Muscle of leg (tissue), 3 donors: ENCODE measurements at regions not wholly inside any gene's neighbourhood (a gene's known extent, or its start where the extent isn't known, plus 50 kb on each side); places are given as distances from the start of the nearest gene placed in this dataset.

Experiments used
- DNase-seq: peaks from one replicate; pipeline ENCODE4 v3.0.0; 2013
- H3K27ac ChIP-seq: one replicate; pipeline ENCODE4 v1.5.1; 2013; ENCODE audit warnings: mild to moderate bottlenecking, low read length, control low read depth
- H3K27me3 ChIP-seq: one replicate; pipeline ENCODE4 v1.6.1; 2013; ENCODE audit warnings: low read length; ENCODE audit not compliant: control insufficient read depth, insufficient read depth
- H3K36me3 ChIP-seq: one replicate; pipeline ENCODE4 v1.6.1; 2013; ENCODE audit warnings: low read length; ENCODE audit not compliant: control insufficient read depth, insufficient read depth
- H3K4me1 ChIP-seq: one replicate; pipeline ENCODE4 v1.6.1; 2013; ENCODE audit warnings: low read length; ENCODE audit not compliant: control insufficient read depth, insufficient read depth
- H3K4me3 ChIP-seq: one replicate; pipeline ENCODE4 v1.5.1; 2013; ENCODE audit warnings: low read length, control low read depth
- H3K9me3 ChIP-seq: replicated peaks from 2 replicates; pipeline ENCODE4 v1.6.1; 2013; ENCODE audit warnings: low read depth, low read length; ENCODE audit not compliant: control insufficient read depth
- WGBS: methylation state at CpG from one replicate; pipeline ENCODE4 v1.1.5; 2013; ENCODE audit warnings: missing lambda C conversion rate; ENCODE audit not compliant: insufficient coverage; 5-methylcytosine and 5-hydroxymethylcytosine counted together

DNA sequence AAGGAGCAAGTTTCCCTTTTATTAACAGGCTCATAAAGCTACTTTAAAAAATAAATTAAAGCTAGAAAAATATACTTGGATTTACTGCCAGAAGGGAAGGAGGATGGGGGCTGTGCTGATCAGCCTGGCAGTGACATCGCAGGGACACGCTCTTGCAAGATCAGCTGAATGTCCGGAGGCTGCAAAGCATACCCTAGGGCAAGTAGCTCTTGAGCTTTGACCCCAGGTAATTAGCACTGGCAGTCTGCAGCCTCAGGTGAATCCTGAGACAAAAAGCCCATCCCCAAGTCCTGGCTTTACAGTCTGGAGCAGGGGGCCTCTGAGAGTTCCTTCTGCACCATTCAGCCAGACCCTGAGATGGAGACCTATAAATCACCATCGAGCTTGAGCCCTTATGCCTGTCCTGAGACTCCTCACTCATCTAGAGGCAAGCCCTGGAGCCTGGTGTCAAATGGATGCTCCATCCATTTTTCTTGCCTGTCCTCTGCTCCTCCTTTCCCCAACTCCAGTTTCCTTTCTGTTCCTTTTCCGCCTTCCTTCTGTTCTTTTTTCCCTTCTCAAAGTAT lies 131.7 kb downstream of the TMEM114 start:
- H3K4me3 ChIP-seq, result no peak overlapping the region
- no peaks in the 10 kb centered on the region for H3K4me1 ChIP-seq
- no peaks in the 10 kb centered on the region for H3K9me3 ChIP-seq
- 44% methylated on average over 5 of the region's 5 CpGs for WGBS
- no peaks in the 10 kb centered on the region for H3K36me3 ChIP-seq
- no peak for DNase-seq
- no peaks in the 10 kb centered on the region for H3K27me3 ChIP-seq
- no peak overlapping the region for H3K27ac ChIP-seq

DNA sequence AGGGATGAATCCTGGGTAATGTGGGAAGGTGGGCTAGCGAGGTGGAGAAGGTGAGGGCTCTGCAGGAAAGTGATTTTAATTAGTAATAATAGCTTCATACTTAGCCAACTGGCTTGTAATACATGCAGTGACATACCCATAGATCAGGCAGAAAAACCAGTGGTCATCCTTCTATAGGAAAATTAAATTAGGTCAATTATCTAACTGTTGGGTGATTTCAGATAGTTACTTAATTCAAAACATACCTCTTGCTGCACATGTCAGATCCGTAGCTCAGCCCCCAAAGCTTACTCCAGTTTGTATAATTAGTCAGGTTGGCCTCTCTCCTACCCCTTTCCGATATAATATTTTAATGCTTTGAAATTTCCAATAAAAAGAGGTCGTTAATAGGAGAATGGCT lies 137.0 kb downstream of the TMEM114 start:
- Histone ChIP-seq H3K27ac (no peak overlapping the region), H3K27me3 (no peaks in the 10 kb centered on the region), H3K36me3 (no peaks in the 10 kb centered on the region), H3K4me1 (no peaks in the 10 kb centered on the region), H3K9me3 (no peaks in the 10 kb centered on the region), H3K4me3 (no peak overlapping the region)
- no CpG with 5 or more reads among the region's 4 CpGs for WGBS
- no peak for DNase-seq

DNA sequence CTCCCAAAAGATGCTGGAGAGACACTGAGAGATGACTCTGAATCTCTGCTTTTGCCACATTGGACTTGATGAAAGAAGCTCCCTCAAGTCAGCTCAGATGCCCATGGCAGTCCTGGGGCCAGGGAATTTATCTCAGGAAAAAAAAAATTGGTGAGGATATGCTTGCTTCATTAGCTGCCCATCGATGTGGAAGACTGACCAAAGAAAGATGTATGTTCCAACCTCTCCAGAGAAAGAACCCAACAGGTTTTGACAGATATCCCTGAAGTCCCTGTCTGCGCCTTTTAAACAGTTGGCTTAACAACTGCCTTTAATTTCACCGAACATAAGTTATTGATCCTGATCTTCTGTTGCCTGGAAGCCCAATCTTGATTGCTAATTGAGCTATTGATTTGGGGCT lies 137.4 kb downstream of the TMEM114 start:
- no peak overlapping the region for H3K27ac ChIP-seq
- 90% methylated on average over 2 of the region's 3 CpGs for whole genome bisulfite sequencing
- H3K4me3 ChIP-seq, result no peak overlapping the region

DNA sequence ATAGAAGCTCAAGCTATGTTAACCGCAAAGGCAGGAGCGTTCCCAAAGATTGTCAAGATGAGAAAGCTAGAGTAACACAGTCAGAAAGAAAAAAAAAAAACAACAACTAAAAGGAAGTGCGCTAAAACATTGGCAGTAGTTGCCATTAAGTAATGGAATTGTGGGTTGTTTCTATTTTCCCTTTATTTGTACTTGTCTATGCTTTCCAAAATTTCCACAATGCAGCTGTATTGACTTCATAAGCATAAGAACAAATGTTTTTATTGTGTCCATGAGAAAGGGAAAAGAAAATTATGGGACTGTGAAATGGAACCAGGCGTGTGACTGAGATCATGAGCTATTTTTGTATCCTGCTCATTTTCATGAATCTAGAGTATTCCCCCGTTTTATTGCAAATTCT lies 153.4 kb downstream of the TMEM114 start:
- WGBS, result no CpG with 5 or more reads among the region's 5 CpGs
- H3K4me3 ChIP-seq, result no peak overlapping the region
- no peaks in the 10 kb centered on the region for H3K27me3 ChIP-seq
- DNase-seq, result peak; percentile 95
- peak overlapping the region; percentile 75 for H3K27ac ChIP-seq
- no peaks in the 10 kb centered on the region for H3K36me3 ChIP-seq
- H3K4me1 ChIP-seq, result no peaks in the 10 kb centered on the region
- no peaks in the 10 kb centered on the region for H3K9me3 ChIP-seq

More for the DNA sequence above, 137.4 kb downstream of the TMEM114 start:
- Histone ChIP-seq H3K27me3 (no peaks in the 10 kb centered on the region), H3K36me3 (no peaks in the 10 kb centered on the region), H3K9me3 (no peaks in the 10 kb centered on the region), H3K4me1 (no peaks in the 10 kb centered on the region)
- DNase-seq, result no peak

GRCh38 chr16:8431783-8432182 lies 158.5 kb downstream of the TMEM114 start:
- no peak for DNase-seq
- 83% methylated on average over 1 of the region's 1 CpG for WGBS
- Histone ChIP-seq H3K4me1 (no peaks in the 10 kb centered on the region), H3K27me3 (no peaks in the 10 kb centered on the region), H3K27ac (no peak overlapping the region), H3K9me3 (no peaks in the 10 kb centered on the region), H3K4me3 (no peak overlapping the region), H3K36me3 (no peaks in the 10 kb centered on the region)

GRCh38 chr16:8430401-8430800 lies 159.9 kb downstream of the TMEM114 start:
- H3K4me1 ChIP-seq, result no peaks in the 10 kb centered on the region
- no peak overlapping the region for H3K27ac ChIP-seq
- no peak for DNase-seq
- 79% methylated on average over 3 of the region's 3 CpGs for WGBS
- H3K9me3 ChIP-seq, result no peaks in the 10 kb centered on the region
- no peak overlapping the region for H3K4me3 ChIP-seq
- no peaks in the 10 kb centered on the region for H3K36me3 ChIP-seq
- no peaks in the 10 kb centered on the region for H3K27me3 ChIP-seq

- Histone ChIP-seq H3K27me3 (no peaks in the 10 kb centered on the region), H3K4me3 (no peak overlapping the region), H3K36me3 (no peaks in the 10 kb centered on the region), H3K9me3 (no peaks in the 10 kb centered on the region), H3K4me1 (no peaks in the 10 kb centered on the region), H3K27ac (no peak overlapping the region)
- no peak for DNase-seq
- 100% methylated on average over 2 of the region's 4 CpGs for WGBS
These were observed 163.7 kb downstream of the TMEM114 start for GRCh38 chr16:8426569-8426968.

DNA sequence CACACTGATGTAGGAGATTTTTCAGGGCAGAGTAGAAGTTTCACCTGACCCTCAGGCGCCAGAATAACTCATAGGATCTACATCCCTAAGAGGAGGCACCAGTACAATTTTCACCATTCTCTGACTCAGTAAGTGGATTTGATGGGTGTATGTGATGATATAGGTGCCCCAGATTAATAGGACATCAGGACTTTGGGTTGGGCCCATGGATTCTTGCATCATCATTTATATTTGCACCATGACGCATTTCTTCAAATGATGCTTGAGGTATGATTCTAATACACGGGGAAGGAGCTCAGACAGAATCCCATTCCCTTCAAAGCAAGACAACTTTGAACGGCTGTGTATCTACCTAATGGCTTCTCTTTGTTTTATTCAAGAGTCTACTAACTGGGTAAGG lies 173.2 kb downstream of the TMEM114 start:
- Histone ChIP-seq H3K4me3 (no peak overlapping the region), H3K4me1 (no peaks in the 10 kb centered on the region), H3K9me3 (no peaks in the 10 kb centered on the region), H3K36me3 (no peaks in the 10 kb centered on the region), H3K27me3 (no peaks in the 10 kb centered on the region), H3K27ac (no peak overlapping the region)
- DNase-seq, result no peak
- WGBS, result no CpG with 5 or more reads among the region's 4 CpGs

GRCh38 chr16:8408855-8409567 lies 181.3 kb downstream of the TMEM114 start:
- no peak overlapping the region for H3K4me3 ChIP-seq
- no peak for DNase-seq
- H3K27ac ChIP-seq, result no peak overlapping the region
- H3K9me3 ChIP-seq, result no peaks in the 10 kb centered on the region
- no peaks in the 10 kb centered on the region for H3K36me3 ChIP-seq
- no peaks in the 10 kb centered on the region for H3K27me3 ChIP-seq
- WGBS, result 30% methylated on average over 4 of the region's 9 CpGs
- no peaks in the 10 kb centered on the region for H3K4me1 ChIP-seq

- H3K9me3 ChIP-seq, result no peaks in the 10 kb centered on the region
- no peak for DNase-seq
- H3K27ac ChIP-seq, result no peak overlapping the region
- no peaks in the 10 kb centered on the region for H3K27me3 ChIP-seq
- no peaks in the 10 kb centered on the region for H3K4me1 ChIP-seq
- no peak overlapping the region for H3K4me3 ChIP-seq
- no peaks in the 10 kb centered on the region for H3K36me3 ChIP-seq
- WGBS, result 50% methylated on average over 1 of the region's 3 CpGs
These were observed 183.0 kb downstream of the TMEM114 start for GRCh38 chr16:8407351-8407750.
